ENCODE measurements at regions not wholly inside any gene's neighbourhood (a gene's known extent, or its start where the extent isn't known, plus 50 kb on each side); places are given as distances from the start of the nearest gene placed in this dataset.

DNA sequence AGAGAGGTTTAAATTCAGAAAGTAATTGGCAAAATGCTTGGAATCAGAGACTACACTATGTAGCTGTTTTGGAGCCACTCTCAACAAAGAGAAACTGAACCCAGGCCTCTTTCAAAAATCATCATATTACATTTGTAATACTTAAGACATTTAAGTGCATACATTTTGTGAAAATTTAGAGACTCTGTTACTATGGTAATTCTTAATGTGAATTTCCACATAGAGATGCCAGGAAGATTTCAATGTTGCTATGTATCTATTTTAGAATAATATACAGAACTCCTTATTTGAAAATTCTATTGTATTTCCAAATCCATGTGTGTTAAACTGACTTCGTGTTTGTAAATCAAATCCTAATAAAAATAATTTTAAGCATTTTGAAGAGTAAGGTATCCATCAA, 1260.9 kb upstream of the C9orf72 start:
- no peak overlapping the region for H3K4me2 ChIP-seq (ENCODE audit: low read length)
- H2BK120ac ChIP-seq (ENCODE audit: insufficient read depth, low read length, poor library complexity), result no peak overlapping the region
- no peak overlapping the region for H4K12ac ChIP-seq (ENCODE audit: low read depth, low read length)
- no peaks in the 10 kb centered on the region for H3K27me3 ChIP-seq (ENCODE audit: insufficient read depth, low read length)
- H4K8ac ChIP-seq (ENCODE audit: low read depth, low read length), result no peak overlapping the region
- H2BK12ac ChIP-seq (ENCODE audit: low read length), result no peak overlapping the region
- no peak overlapping the region for H2AFZ ChIP-seq (ENCODE audit: insufficient read depth, low read length, poor library complexity)
- H2BK5ac ChIP-seq (ENCODE audit: low read depth, low read length, poor library complexity), result no peak overlapping the region
- H2AK5ac ChIP-seq (ENCODE audit: low read length), result no peak overlapping the region
- no peak overlapping the region for H3K23ac ChIP-seq (ENCODE audit: low read length)
- WGBS (ENCODE audit: extremely low coverage, insufficient coverage, insufficient read length), result no CpG with 5 or more reads among the region's 1 CpG
- H3K9me3 ChIP-seq (ENCODE audit: insufficient read depth, low read depth, low read length), result peaks cover 6% of the 10 kb centered on the region
- H4K91ac ChIP-seq (ENCODE audit: low read depth, low read length), result no peak overlapping the region
- no peak overlapping the region for H3K4ac ChIP-seq (ENCODE audit: low read depth, low read length)
- H3K79me2 ChIP-seq (ENCODE audit: control insufficient read depth, insufficient read depth, low read length, poor library complexity), result no peaks in the 10 kb centered on the region
- no peak overlapping the region for H3K27ac ChIP-seq (ENCODE audit: low read depth, low read length)
- H3K14ac ChIP-seq (ENCODE audit: low read length), result no peak overlapping the region
- no peaks in the 10 kb centered on the region for H3K4me1 ChIP-seq (ENCODE audit: control insufficient read depth in 1 of 2, insufficient read depth in 2 of 2, low read length in 2 of 2)
- H3K36me3 ChIP-seq (ENCODE audit: control insufficient read depth in 1 of 2, insufficient read depth in 2 of 2, low read length in 2 of 2), result no peaks in the 10 kb centered on the region
- DNase-seq, result no peak
- no peak overlapping the region for H3K18ac ChIP-seq (ENCODE audit: low read length)
- no peak overlapping the region for H3K4me3 ChIP-seq (ENCODE audit: low read depth, low read length)
- H3K79me1 ChIP-seq (ENCODE audit: low read length), result no peaks in the 10 kb centered on the region
- H3K9ac ChIP-seq (ENCODE audit: low read length), result no peak overlapping the region

DNA sequence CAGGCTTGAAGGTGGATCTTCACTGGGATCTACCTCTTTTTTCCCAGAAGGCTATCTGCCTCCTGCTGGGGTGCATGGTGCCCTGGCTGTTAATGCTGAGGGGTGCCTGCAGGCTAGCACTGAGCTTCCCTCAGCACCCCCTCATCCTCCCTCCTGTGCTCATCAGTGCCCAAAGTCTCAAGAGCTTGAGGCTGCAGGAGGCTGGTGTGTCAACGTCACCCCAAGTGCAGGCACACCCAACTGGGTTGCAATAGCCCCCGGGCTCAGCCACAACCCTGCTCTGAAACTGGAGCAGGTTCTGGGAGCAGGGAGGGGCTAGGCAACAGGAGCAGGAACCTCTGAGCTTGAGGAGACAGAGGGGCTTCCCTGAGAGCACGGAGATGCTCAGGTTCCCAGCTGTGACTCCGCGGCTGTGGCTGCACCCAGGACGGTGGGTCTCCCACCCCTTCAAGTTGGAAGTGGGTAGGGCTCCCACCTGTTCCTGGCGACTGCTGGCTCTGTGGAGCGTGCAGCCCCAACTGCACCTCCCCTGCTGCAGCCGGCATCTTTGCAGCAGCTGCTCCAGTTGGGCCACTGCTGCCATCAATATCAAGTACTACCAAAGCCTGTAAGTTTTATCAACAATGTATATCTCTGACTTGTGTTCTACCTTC, 1266.6 kb upstream of the C9orf72 start:
- H3K14ac ChIP-seq (ENCODE audit: low read length), result no peak overlapping the region
- H3K36me3 ChIP-seq (ENCODE audit: control insufficient read depth in 1 of 2, insufficient read depth in 2 of 2, low read length in 2 of 2), result no peaks in the 10 kb centered on the region
- no peak overlapping the region for H3K18ac ChIP-seq (ENCODE audit: low read length)
- no peak overlapping the region for H2BK120ac ChIP-seq (ENCODE audit: insufficient read depth, low read length, poor library complexity)
- H3K9ac ChIP-seq (ENCODE audit: low read length), result no peak overlapping the region
- H2AFZ ChIP-seq (ENCODE audit: insufficient read depth, low read length, poor library complexity), result no peak overlapping the region
- no peak overlapping the region for H2BK5ac ChIP-seq (ENCODE audit: low read depth, low read length, poor library complexity)
- no peak overlapping the region for H4K91ac ChIP-seq (ENCODE audit: low read depth, low read length)
- H3K4me3 ChIP-seq (ENCODE audit: low read depth, low read length), result no peak overlapping the region
- no peak for DNase-seq
- no peak overlapping the region for H4K12ac ChIP-seq (ENCODE audit: low read depth, low read length)
- no peak overlapping the region for H2AK5ac ChIP-seq (ENCODE audit: low read length)
- H3K27me3 ChIP-seq (ENCODE audit: insufficient read depth, low read length), result no peaks in the 10 kb centered on the region
- no peak overlapping the region for H2BK12ac ChIP-seq (ENCODE audit: low read length)
- no peak overlapping the region for H3K4me2 ChIP-seq (ENCODE audit: low read length)
- no peak overlapping the region for H3K27ac ChIP-seq (ENCODE audit: low read depth, low read length)
- no peaks in the 10 kb centered on the region for H3K79me1 ChIP-seq (ENCODE audit: low read length)
- no peaks in the 10 kb centered on the region for H3K4me1 ChIP-seq (ENCODE audit: control insufficient read depth in 1 of 2, insufficient read depth in 2 of 2, low read length in 2 of 2)
- H3K79me2 ChIP-seq (ENCODE audit: control insufficient read depth, insufficient read depth, low read length, poor library complexity), result no peaks in the 10 kb centered on the region
- peaks cover 11% of the 10 kb centered on the region for H3K9me3 ChIP-seq (ENCODE audit: insufficient read depth, low read depth, low read length)
- no peak overlapping the region for H4K8ac ChIP-seq (ENCODE audit: low read depth, low read length)
- H3K4ac ChIP-seq (ENCODE audit: low read depth, low read length), result no peak overlapping the region
- no CpG with 5 or more reads among the region's 9 CpGs for WGBS (ENCODE audit: extremely low coverage, insufficient coverage, insufficient read length)
- H3K23ac ChIP-seq (ENCODE audit: low read length), result no peak overlapping the region

DNA sequence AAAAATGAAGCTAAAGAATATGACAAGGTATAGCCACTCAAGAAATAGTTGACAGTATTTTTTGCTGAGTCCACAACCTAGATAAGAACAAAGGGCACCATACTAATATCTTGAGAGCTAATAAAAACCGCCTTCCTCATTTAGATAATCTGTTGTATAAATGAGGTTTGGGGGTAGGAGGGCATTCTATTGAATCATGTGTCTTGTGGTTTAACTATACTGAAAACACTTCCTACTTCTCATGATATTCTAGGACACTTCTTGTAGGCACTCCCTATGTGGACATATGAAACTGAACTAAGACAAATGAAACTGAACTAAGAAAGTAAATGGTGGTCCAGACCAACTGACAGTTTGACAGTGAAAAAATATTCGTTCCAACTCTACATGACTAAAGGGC, 1268.5 kb upstream of the C9orf72 start:
- WGBS (ENCODE audit: extremely low coverage, insufficient coverage, insufficient read length), result no CpG with 5 or more reads among the region's 2 CpGs

DNA sequence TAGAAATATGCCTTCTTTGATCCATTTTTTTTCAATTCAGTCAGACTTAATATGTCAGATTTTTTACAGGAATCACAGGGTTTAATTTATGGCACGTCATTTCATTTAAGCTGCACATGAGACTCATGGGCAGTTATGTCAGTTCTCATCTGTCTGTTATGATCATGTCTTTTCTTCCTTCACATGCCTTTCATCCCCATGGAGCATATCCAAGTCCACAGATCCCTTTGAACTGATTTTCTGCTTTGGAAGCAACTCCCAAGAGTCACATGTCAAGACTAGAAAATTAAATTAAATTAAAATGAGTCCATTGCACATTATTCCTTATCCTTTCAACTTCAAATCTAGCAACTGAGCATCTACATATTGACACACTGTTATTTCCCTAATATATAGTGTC, 1274.0 kb upstream of the C9orf72 start:
- H3K18ac ChIP-seq (ENCODE audit: low read length), result no peak overlapping the region
- H3K9me3 ChIP-seq (ENCODE audit: insufficient read depth, low read depth, low read length), result no peaks in the 10 kb centered on the region
- no CpG with 5 or more reads among the region's 1 CpG for WGBS (ENCODE audit: extremely low coverage, insufficient coverage, insufficient read length)
- H3K27ac ChIP-seq (ENCODE audit: low read depth, low read length), result no peak overlapping the region
- no peak for DNase-seq
- no peaks in the 10 kb centered on the region for H3K79me2 ChIP-seq (ENCODE audit: control insufficient read depth, insufficient read depth, low read length, poor library complexity)
- H2AFZ ChIP-seq (ENCODE audit: insufficient read depth, low read length, poor library complexity), result no peak overlapping the region
- H3K14ac ChIP-seq (ENCODE audit: low read length), result no peak overlapping the region
- no peak overlapping the region for H4K91ac ChIP-seq (ENCODE audit: low read depth, low read length)
- no peaks in the 10 kb centered on the region for H3K36me3 ChIP-seq (ENCODE audit: control insufficient read depth in 1 of 2, insufficient read depth in 2 of 2, low read length in 2 of 2)
- H3K27me3 ChIP-seq (ENCODE audit: insufficient read depth, low read length), result no peaks in the 10 kb centered on the region
- H3K23ac ChIP-seq (ENCODE audit: low read length), result no peak overlapping the region
- H2BK12ac ChIP-seq (ENCODE audit: low read length), result no peak overlapping the region
- H2AK5ac ChIP-seq (ENCODE audit: low read length), result no peak overlapping the region
- no peak overlapping the region for H4K8ac ChIP-seq (ENCODE audit: low read depth, low read length)
- no peak overlapping the region for H4K12ac ChIP-seq (ENCODE audit: low read depth, low read length)
- no peak overlapping the region for H3K4me2 ChIP-seq (ENCODE audit: low read length)
- H2BK5ac ChIP-seq (ENCODE audit: low read depth, low read length, poor library complexity), result no peak overlapping the region
- no peak overlapping the region for H3K4me3 ChIP-seq (ENCODE audit: low read depth, low read length)
- H3K9ac ChIP-seq (ENCODE audit: low read length), result no peak overlapping the region
- no peak overlapping the region for H2BK120ac ChIP-seq (ENCODE audit: insufficient read depth, low read length, poor library complexity)
- no peaks in the 10 kb centered on the region for H3K4me1 ChIP-seq (ENCODE audit: control insufficient read depth in 1 of 2, insufficient read depth in 2 of 2, low read length in 2 of 2)
- H3K79me1 ChIP-seq (ENCODE audit: low read length), result no peaks in the 10 kb centered on the region
- H3K4ac ChIP-seq (ENCODE audit: low read depth, low read length), result no peak overlapping the region

More for the DNA sequence above, 1268.5 kb upstream of the C9orf72 start:
- no peak overlapping the region for H2BK12ac ChIP-seq (ENCODE audit: low read length)
- H3K27ac ChIP-seq (ENCODE audit: low read depth, low read length), result no peak overlapping the region
- no peaks in the 10 kb centered on the region for H3K36me3 ChIP-seq (ENCODE audit: control insufficient read depth in 1 of 2, insufficient read depth in 2 of 2, low read length in 2 of 2)
- no peak for DNase-seq
- no peak overlapping the region for H4K91ac ChIP-seq (ENCODE audit: low read depth, low read length)
- H4K12ac ChIP-seq (ENCODE audit: low read depth, low read length), result no peak overlapping the region
- no peak overlapping the region for H3K4ac ChIP-seq (ENCODE audit: low read depth, low read length)
- no peak overlapping the region for H3K14ac ChIP-seq (ENCODE audit: low read length)
- no peaks in the 10 kb centered on the region for H3K79me2 ChIP-seq (ENCODE audit: control insufficient read depth, insufficient read depth, low read length, poor library complexity)
- H4K8ac ChIP-seq (ENCODE audit: low read depth, low read length), result no peak overlapping the region
- no peak overlapping the region for H2BK120ac ChIP-seq (ENCODE audit: insufficient read depth, low read length, poor library complexity)
- H3K4me3 ChIP-seq (ENCODE audit: low read depth, low read length), result no peak overlapping the region
- H3K27me3 ChIP-seq (ENCODE audit: insufficient read depth, low read length), result no peaks in the 10 kb centered on the region
- H3K23ac ChIP-seq (ENCODE audit: low read length), result no peak overlapping the region
- no peaks in the 10 kb centered on the region for H3K79me1 ChIP-seq (ENCODE audit: low read length)
- H2AFZ ChIP-seq (ENCODE audit: insufficient read depth, low read length, poor library complexity), result no peak overlapping the region
- no peaks in the 10 kb centered on the region for H3K4me1 ChIP-seq (ENCODE audit: control insufficient read depth in 1 of 2, insufficient read depth in 2 of 2, low read length in 2 of 2)
- H3K18ac ChIP-seq (ENCODE audit: low read length), result no peak overlapping the region
- H2BK5ac ChIP-seq (ENCODE audit: low read depth, low read length, poor library complexity), result no peak overlapping the region
- H2AK5ac ChIP-seq (ENCODE audit: low read length), result no peak overlapping the region
- no peak overlapping the region for H3K9ac ChIP-seq (ENCODE audit: low read length)
- H3K4me2 ChIP-seq (ENCODE audit: low read length), result no peak overlapping the region
- H3K9me3 ChIP-seq (ENCODE audit: insufficient read depth, low read depth, low read length), result peaks cover 11% of the 10 kb centered on the region
